Tibial artery (tissue), 4 donors: ENCODE measurements at regions not wholly inside any gene's neighbourhood (a gene's known extent, or its start where the extent isn't known, plus 50 kb on each side); places are given as distances from the start of the nearest gene placed in this dataset.

Experiments
- DNase-seq, 2 donors: peaks; one replicate each; pipeline ENCODE4 v3.0.0-alpha.2; 2019
- H3K27ac ChIP-seq, 2 donors: fragments of 200-600 bp; sonication (generic) in 1 of 2; 1 replicate in 1 of 2; 2 replicates in 1 of 2; pipeline ENCODE4 v1.5.1; 2018 to 2019; ENCODE audit warnings: mild to moderate bottlenecking in 1 of 2
- H3K27me3 ChIP-seq, 2 donors: fragments of 200-600 bp; sonication (generic) in 1 of 2; one replicate each; pipeline versions ENCODE4 v1.5.1 to v1.6.0; 2016 to 2019
- H3K36me3 ChIP-seq, 3 donors: fragments of 200-600 bp; sonication (generic) in 2 of 3; one replicate each; pipeline ENCODE4 v1.5.1; 2016 to 2019; ENCODE audit warnings: mild to moderate bottlenecking in 2 of 3
- H3K4me1 ChIP-seq, 4 donors: fragments of 200-600 bp; sonication (generic) in 2 of 4; 1 replicate in 3 of 4; 2 replicates in 1 of 4; pipeline ENCODE4 v1.5.1; 2016 to 2019
- H3K4me3 ChIP-seq, 2 donors: fragments of 200-600 bp; sonication (generic) in 1 of 2; 1 replicate in 1 of 2; 2 replicates in 1 of 2; pipeline ENCODE4 v1.5.1; 2018 to 2019; ENCODE audit warnings: mild to moderate bottlenecking in 2 of 2
- H3K9me3 ChIP-seq, 3 donors: fragments of 200-600 bp; sonication (generic) in 1 of 3; one replicate each; pipeline ENCODE4 v1.5.1; 2016 to 2019
- intact Hi-C: fragments of 100-400 bp; cut with DNase I; formaldehyde crosslinking; loops from one replicate; pipeline ENCODE4 v1.15.0; 2023; ENCODE audit warnings: low total_unique reads
- TF ChIP-seq, protein P1 (sequence below), 2 experiments: fragments of 200-600 bp in 1 of 2; fragments of 450-650 bp in 1 of 2; IDR thresholded peaks; one replicate each; pipeline ENCODE4 v1.5.1; 2017 to 2019; ENCODE audit warnings: antibody characterized with exemption in 2 of 2, mild to moderate bottlenecking in 1 of 2, moderate library complexity in 1 of 2

DNA sequence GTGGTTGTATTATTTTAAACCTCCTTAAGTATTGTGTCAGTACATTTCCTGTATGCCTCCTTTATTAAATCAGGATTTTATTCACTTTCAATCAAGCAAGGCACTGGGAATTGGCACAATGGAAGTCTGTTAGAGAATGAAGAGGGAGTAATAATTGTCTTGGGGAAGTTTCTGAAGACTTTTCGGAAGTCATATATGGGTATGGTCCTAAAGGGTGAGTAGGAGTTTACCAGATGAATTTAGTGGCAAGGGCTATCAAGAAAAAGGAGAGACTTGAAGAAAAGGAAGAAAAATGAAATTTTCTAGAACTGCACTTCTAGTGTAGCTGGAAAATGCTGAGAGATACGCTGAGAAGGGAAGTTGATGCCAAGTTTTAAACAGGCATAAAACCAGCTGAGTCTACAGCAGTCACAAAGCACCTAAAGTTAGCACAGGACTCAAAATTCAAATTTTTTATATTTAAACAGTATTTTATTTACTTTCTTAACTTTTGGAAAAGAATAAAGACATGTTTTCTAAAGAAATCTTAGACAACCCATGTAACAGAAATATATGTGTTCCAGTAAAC, 184.9 kb downstream of the SMC2 start:
- no peak for DNase-seq
- Histone ChIP-seq H3K27me3 (no peaks in the 10 kb centered on the region), H3K9me3 (no peaks in the 10 kb centered on the region), H3K4me1 (peaks cover 0 to 17% (median 0%) of the 10 kb centered on the region in 4 donors), H3K27ac (no peak overlapping the region), H3K36me3 (no peaks in the 10 kb centered on the region), H3K4me3 (no peak overlapping the region)
- intact Hi-C loops = no loop called here
- TF ChIP-seq, protein P1, sequence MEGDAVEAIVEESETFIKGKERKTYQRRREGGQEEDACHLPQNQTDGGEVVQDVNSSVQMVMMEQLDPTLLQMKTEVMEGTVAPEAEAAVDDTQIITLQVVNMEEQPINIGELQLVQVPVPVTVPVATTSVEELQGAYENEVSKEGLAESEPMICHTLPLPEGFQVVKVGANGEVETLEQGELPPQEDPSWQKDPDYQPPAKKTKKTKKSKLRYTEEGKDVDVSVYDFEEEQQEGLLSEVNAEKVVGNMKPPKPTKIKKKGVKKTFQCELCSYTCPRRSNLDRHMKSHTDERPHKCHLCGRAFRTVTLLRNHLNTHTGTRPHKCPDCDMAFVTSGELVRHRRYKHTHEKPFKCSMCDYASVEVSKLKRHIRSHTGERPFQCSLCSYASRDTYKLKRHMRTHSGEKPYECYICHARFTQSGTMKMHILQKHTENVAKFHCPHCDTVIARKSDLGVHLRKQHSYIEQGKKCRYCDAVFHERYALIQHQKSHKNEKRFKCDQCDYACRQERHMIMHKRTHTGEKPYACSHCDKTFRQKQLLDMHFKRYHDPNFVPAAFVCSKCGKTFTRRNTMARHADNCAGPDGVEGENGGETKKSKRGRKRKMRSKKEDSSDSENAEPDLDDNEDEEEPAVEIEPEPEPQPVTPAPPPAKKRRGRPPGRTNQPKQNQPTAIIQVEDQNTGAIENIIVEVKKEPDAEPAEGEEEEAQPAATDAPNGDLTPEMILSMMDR (IDR thresholded peaks at IDR 0.05) = no peak

DNA sequence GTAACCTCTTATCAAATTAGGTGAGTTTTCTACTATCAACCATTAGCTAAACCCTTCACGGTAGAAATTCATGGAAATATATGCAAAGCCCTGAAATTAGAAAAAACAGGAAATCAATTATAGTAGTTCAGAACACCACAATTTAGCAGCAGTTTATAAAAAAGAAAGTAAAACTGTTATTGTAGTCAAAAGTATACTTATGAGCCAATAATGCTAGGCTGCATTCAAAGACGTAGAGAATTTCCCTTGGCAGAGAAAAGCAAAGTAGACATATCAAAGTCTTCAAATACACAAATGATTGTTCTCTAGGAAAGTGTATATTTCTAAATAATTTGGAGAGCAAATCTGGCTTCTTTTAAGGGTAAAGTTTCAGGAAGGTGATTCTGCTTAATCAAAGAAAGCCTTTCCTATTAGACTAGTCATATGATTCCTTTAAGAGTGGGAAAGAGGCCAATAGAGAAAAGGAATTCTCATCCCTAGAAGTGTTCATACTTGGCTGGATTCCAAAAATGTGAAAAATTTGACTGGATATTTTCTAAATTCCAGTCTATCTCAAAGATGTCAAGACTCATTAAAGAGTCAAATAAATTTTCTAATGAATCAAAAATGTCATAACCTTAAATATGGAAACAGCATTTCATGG, 185.5 kb downstream of the SMC2 start:
- Histone ChIP-seq H3K27me3 (no peaks in the 10 kb centered on the region), H3K27ac (no peak overlapping the region), H3K4me1 (peaks cover 0 to 17% (median 0%) of the 10 kb centered on the region in 4 donors), H3K36me3 (no peaks in the 10 kb centered on the region), H3K9me3 (no peaks in the 10 kb centered on the region), H3K4me3 (peak overlapping the region in 1 of 2 donors; percentile 5)
- DNase-seq = no peak
- intact Hi-C loops = no loop called here
- TF ChIP-seq, protein P1 (IDR thresholded peaks at IDR 0.05) = no peak

DNA sequence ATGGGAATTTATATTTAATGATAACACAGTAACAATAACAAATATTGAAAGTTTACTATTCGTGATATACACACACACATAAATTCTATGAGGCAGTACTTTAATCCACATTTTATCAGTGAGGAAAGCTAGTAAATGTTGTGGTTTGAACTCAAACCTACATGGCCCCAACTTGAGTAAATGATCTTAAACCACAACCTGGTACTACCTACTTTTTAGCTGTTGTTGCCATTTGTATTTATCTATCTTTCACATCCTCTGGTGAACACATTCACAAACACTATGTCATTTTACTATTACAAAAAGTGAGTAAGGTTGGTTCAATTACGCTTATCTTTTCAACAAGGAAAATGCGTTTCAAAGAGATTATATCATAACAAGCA, 186.1 kb downstream of the SMC2 start:
- no peak overlapping the region for H3K27ac ChIP-seq
- peaks cover 0 to 17% (median 0%) of the 10 kb centered on the region in 4 donors for H3K4me1 ChIP-seq
- no peaks in the 10 kb centered on the region for H3K27me3 ChIP-seq
- TF ChIP-seq, protein P1 (IDR thresholded peaks at IDR 0.05) = no peak
- intact Hi-C loops = no loop called here
- no peak for DNase-seq
- H3K36me3 ChIP-seq = no peaks in the 10 kb centered on the region
- H3K4me3 ChIP-seq = no peak overlapping the region
- H3K9me3 ChIP-seq = no peaks in the 10 kb centered on the region

DNA sequence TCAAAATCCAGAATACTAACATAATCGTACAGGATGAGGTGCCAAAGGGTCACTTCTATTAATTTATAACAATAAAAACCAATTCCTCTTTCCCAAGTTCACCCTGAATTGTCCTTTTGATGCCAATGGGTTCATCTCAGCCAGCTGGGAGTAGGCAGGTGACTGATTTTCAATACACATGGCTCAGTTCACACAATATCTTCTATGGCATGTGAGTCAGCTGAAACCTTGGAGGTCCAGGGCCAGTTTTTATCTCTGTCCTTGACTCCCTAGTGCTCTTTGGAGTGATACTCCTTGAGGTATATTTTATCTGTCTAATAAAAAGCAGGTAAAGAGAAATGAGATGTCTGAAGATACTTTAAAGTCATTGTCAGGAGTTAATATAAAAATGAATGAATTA, 186.6 kb downstream of the SMC2 start:
- Histone ChIP-seq H3K27me3 (no peaks in the 10 kb centered on the region), H3K36me3 (no peaks in the 10 kb centered on the region), H3K9me3 (no peaks in the 10 kb centered on the region), H3K27ac (no peak overlapping the region), H3K4me1 (peaks cover 0 to 17% (median 0%) of the 10 kb centered on the region in 4 donors), H3K4me3 (no peak overlapping the region)
- DNase-seq = no peak
- TF ChIP-seq, protein P1 (IDR thresholded peaks at IDR 0.05) = no peak
- intact Hi-C loops = no loop called here

DNA sequence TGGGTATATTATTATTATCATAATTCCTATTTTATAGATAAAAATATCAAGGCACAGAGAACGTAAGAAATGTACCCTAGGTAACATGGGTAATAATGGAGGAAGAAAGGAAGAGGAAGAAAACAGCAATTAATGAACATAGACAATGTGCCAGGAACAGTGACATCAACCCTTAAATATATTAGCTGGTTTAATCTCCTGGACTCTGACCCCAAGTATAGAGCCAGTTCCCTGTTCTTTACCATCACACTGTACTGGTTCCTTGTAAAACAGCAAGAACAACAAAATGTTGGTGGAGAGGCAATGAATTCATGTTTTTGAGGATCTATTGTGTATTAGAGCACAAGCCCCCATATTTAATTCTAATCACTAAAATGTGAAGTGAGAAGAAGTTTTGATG, 192.1 kb downstream of the SMC2 start:
- H3K4me3 ChIP-seq = no peak overlapping the region
- no peaks in the 10 kb centered on the region for H3K27me3 ChIP-seq
- TF ChIP-seq, protein P1 (IDR thresholded peaks at IDR 0.05) = no peak
- no peak for DNase-seq
- H3K9me3 ChIP-seq = no peaks in the 10 kb centered on the region
- no peaks in the 10 kb centered on the region for H3K4me1 ChIP-seq
- no peak overlapping the region for H3K27ac ChIP-seq
- intact Hi-C loops = no loop called here
- H3K36me3 ChIP-seq = no peaks in the 10 kb centered on the region
